ENCODE measurements at regions not wholly inside any gene's neighbourhood (a gene's known extent, or its start where the extent isn't known, plus 50 kb on each side); places are given as distances from the start of the nearest gene placed in this dataset.
"Not testable (repeated sequence)": the region's sequence is repeated elsewhere in the genome, so short reads cannot be mapped to it uniquely, and the experiment has no call there.

DNA sequence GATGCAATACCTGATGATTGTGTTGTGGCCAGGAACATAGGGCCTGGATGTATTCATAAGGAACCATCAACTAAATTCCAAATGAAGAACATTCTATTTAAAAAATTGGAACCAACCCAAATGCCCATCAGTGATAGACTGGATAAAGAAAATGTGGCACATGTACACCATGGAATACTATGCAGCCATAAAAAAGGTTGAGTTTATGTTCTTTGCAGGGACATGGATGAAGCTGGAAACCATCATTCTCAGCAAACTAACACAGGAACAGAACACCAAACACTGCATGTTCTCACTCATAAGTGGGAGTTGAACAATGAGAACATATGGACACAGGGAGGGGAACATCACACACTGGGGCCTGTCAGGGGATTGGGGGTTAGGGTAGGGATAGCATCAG lies 150.6 kb downstream of the DUSP10 start:
- TF ChIP-seq, protein P1, sequence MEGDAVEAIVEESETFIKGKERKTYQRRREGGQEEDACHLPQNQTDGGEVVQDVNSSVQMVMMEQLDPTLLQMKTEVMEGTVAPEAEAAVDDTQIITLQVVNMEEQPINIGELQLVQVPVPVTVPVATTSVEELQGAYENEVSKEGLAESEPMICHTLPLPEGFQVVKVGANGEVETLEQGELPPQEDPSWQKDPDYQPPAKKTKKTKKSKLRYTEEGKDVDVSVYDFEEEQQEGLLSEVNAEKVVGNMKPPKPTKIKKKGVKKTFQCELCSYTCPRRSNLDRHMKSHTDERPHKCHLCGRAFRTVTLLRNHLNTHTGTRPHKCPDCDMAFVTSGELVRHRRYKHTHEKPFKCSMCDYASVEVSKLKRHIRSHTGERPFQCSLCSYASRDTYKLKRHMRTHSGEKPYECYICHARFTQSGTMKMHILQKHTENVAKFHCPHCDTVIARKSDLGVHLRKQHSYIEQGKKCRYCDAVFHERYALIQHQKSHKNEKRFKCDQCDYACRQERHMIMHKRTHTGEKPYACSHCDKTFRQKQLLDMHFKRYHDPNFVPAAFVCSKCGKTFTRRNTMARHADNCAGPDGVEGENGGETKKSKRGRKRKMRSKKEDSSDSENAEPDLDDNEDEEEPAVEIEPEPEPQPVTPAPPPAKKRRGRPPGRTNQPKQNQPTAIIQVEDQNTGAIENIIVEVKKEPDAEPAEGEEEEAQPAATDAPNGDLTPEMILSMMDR (optimal IDR thresholded peaks at IDR 0.05 in 1 of 3, IDR thresholded peaks at IDR 0.05 in 1 of 3, conservative IDR thresholded peaks at IDR 0.05 in 1 of 3; ENCODE audit: extremely low read depth in 1 of 3, insufficient read depth in 2 of 3, low read length in 3 of 3): not testable (repeated sequence)
- TF ChIP-seq EZH2 (IDR thresholded peaks at IDR 0.05; ENCODE audit: low read length): not testable (repeated sequence)
